Erythroblast (primary cell): ENCODE measurements at regions not wholly inside any gene's neighbourhood (a gene's known extent, or its start where the extent isn't known, plus 50 kb on each side); places are given as distances from the start of the nearest gene placed in this dataset.

ENCODE experiments used
- GATA1 ChIP-seq: IDR thresholded peaks from 2 replicates; pipeline ENCODE4 v1.6.1; 2011; ENCODE audit warnings: low read depth, mild to moderate bottlenecking, control low read depth, low read length, moderate library complexity
- POLR2A ChIP-seq: IDR thresholded peaks from 2 replicates; pipeline ENCODE4 v1.6.1; 2011; ENCODE audit warnings: mild to moderate bottlenecking, low read length

DNA sequence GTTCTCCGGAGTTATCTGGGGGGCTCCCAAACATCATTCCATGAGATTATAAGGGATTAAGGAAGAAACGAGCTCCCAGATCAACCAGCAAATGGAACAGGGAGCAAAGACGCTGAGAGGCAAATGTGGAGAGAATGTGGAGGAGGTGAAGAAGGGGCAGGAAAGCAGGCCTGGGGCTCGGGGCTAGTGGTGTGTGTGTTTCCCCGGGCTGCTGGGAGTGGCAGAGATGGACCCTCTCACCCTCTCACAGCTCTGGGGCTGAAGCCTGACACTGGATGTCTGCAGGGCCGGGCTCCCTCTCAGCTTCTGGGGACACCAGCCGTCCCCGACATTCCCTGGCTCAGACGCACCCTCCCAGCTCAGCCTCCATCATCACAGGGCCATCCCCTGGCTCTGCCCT, 212.6 kb downstream of the THBS2 start:
- TF ChIP-seq POLR2A (no peak), GATA1 (no peak)
